Activated naive CD4-positive, alpha-beta T cell treated with anti-CD3 and anti-CD28 coated beads, Interleukin-2, amount 50 U/mL, for 72 hours (primary cell): ENCODE measurements at regions not wholly inside any gene's neighbourhood (a gene's known extent, or its start where the extent isn't known, plus 50 kb on each side); places are given as distances from the start of the nearest gene placed in this dataset.

Experiments
- ATAC-seq, 2 donors: fragments of 150-1000 bp; cut with Tn5 transposase; 2 replicates each; pipeline ENCODE4 v1.10.0; 2021; ENCODE audit warnings: mild to moderate bottlenecking in 2 of 2, moderate library complexity in 2 of 2
- DNase-seq, 2 donors: peaks; one replicate each; pipeline ENCODE4 v3.0.0; 2021 to 2022; ENCODE audit warnings: low spot score in 2 of 2
- H3K27ac Mint-ChIP-seq, 2 donors: one replicate each; pipeline ENCODE4 v1.8.0; 2022; ENCODE audit warnings: mild to moderate bottlenecking in 2 of 2, mixed read lengths in 2 of 2
- H3K36me3 Mint-ChIP-seq, 2 donors: one replicate each; pipeline ENCODE4 v1.8.0; 2022; ENCODE audit warnings: mixed read lengths in 2 of 2
- H3K9me3 Mint-ChIP-seq, 2 donors: one replicate each; pipeline ENCODE4 v1.8.0; 2022; ENCODE audit warnings: mixed read lengths in 2 of 2

DNA sequence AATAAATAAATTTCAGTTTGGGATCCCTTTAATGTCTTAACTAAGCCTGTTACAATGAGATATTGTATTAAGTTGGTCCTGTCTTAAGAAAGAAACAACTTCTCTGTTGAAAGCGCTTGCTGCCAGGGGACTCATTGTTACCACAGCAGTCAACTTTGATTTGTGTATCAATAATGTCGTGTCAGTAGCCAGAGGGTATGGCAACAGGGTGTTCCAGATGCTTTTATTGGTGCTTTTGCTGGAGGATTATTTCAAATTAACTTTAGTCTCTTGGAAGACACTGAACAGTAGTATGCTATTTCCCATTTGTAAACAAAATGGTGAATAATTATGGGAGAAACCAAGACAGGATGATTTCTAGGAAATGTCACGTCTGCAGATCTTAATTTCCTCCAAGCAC lies 91.9 kb upstream of the TSHZ2 start:
- no peak for DNase-seq

DNA sequence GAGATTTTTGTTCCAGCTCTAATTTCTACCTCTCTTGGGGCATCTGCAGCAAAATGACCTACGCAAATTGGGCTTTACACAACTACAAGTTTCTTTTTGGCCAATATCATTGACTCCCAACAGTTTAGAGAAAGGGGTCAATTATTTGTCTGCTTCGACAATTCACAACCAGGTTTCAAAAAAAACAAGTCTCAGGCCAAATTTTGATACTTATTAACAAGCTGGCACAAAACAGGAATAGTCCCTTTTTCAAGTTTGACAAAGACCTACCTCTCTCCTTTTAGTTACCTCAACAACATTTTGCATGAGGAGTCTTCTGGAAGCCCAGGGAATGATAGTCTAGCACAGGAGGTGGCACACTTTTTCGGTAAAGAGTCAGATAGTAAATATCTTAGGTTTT lies 97.9 kb upstream of the TSHZ2 start:
- ATAC-seq = no peak
- DNase-seq = no peak
- peaks cover 0 to 3% of the 10 kb centered on the region in 2 donors for H3K9me3 Mint-ChIP-seq
- H3K36me3 Mint-ChIP-seq = peaks cover 0 to 8% of the 10 kb centered on the region in 2 donors
- no peak overlapping the region for H3K27ac Mint-ChIP-seq

More for the DNA sequence above, 91.9 kb upstream of the TSHZ2 start:
- peaks cover 0 to 13% of the 10 kb centered on the region in 2 donors for H3K9me3 Mint-ChIP-seq
- H3K36me3 Mint-ChIP-seq = peaks cover 0 to 7% of the 10 kb centered on the region in 2 donors
- ATAC-seq = no peak
- no peak overlapping the region for H3K27ac Mint-ChIP-seq

DNA sequence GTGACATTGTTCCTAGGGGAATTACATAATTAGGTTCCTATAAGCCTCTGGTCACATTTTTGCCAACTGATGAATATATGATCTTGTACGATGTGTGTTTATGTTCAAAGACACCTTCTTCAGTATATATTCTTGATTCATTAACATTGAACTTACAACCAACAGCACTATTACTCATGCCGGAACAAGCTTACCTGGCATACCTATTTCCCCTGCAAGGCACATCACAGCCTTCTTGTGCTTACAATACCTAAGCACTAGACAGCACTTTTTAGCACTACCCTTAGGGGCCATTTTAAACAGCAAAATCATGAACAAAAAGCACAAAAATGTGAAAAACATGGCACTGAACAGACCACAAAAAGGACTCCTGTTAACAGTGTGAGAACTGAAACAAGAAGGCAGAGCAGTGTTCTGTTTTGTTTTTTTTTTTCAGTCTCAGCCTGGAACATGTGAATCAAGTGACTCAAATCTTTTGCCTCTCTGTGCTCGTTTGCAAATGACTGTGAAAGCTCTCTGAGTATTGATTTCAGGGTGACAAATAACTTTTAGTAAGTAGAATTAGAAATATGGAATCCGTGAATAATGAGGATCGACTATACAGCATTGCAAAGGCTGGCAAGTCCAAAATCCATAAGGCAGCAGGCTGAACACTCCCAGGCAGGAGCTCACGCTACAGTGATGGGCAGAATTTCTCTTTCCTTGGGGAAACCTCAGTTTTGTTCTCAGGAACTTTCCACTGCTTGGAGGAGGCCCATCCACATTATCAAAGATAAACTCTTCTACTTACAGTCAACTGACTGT lies 102.3 kb upstream of the TSHZ2 start:
- DNase-seq (peak in 1 of 2 donors; percentile 13), ATAC-seq (peak; percentile 72 to 96)
- H3K27ac Mint-ChIP-seq = peak overlapping the region in 1 of 2 donors; percentile 42
- peaks cover 4 to 6% of the 10 kb centered on the region in 2 donors for H3K9me3 Mint-ChIP-seq
- peaks cover 0 to 11% of the 10 kb centered on the region in 2 donors for H3K36me3 Mint-ChIP-seq

DNA sequence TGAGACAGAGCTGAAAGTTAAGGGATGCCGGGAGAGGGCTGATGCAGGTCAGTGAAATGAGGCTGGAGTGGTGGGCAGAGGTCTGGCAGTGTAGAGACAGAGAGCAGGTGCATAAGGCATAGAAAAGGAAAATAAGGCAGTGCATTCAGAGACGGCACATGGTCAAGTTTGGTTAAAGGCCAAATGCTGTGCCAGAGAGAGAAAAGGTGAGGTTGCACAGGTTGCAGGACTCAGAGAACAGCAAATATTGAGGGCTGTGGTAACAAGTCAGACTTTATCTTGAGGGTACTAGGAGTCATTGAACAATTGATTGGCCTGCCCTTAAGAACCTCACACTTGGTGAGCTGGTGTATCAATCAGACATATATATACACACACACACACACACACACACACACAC lies 102.9 kb upstream of the TSHZ2 start:
- ATAC-seq (peak in 1 of 2 donors; percentile 6), DNase-seq (no peak)
- Mint-ChIP-seq H3K36me3 (peaks cover 0 to 11% of the 10 kb centered on the region in 2 donors), H3K27ac (no peak overlapping the region), H3K9me3 (peaks cover 4 to 6% of the 10 kb centered on the region in 2 donors)

DNA sequence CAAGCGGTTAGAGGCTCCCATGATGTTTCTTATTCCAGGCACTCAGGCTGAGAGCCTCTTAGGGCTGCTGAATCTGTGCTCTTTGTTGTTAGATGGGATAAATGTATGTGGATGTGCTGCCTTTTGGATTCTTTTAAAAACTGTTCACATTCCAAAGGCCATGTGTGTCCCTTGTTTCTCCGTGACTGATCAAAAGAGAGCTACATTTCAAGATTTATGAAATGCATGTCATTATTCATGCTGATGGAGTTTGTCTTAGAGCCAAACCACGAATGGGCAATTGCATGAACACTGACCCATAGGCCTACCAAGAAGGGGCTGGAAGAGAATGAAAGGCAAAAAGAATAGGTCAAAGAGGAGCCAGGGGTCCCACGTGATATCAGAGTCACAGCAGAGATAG lies 104.9 kb upstream of the TSHZ2 start:
- peaks cover 7 to 12% of the 10 kb centered on the region in 2 donors for H3K9me3 Mint-ChIP-seq
- peaks cover 0 to 17% of the 10 kb centered on the region in 2 donors for H3K36me3 Mint-ChIP-seq
- H3K27ac Mint-ChIP-seq = no peak overlapping the region
- no peak for ATAC-seq
- no peak for DNase-seq

DNA sequence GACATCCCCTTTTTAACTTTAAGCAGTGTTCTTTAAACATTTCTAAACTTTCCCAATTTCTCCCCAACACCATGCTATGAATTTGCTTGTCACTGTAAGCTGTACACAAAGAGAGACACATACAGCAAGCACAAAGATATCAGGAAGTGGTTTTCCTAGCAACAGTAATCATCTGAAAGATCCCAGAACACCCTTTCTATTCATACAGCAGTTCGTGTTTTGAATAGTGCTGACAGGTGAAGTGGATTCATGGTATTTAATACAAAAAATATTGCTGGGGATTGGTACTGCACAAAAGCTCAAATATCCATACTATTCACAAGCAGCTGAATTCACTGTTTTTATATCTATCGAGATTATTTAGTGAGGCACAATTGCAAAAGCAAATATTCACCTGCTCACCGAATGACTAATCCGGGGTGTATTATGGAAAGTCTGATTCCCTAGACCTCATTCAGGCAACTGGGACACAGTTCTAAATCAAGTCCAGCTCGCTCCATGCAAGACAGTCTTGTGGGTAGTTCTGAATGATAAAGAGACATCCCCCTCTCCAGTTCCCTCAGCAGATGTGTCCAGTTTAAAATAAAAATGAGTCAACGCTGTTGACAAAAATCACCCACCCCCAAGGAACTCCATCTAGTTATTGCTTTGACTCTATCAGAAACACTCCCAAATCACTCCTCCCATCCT lies 107.1 kb upstream of the TSHZ2 start:
- Mint-ChIP-seq H3K9me3 (peaks cover 7 to 12% of the 10 kb centered on the region in 2 donors), H3K27ac (no peak overlapping the region), H3K36me3 (peaks cover 0 to 11% of the 10 kb centered on the region in 2 donors)
- ATAC-seq = peak in 1 of 2 donors; percentile 31
- no peak for DNase-seq

DNA sequence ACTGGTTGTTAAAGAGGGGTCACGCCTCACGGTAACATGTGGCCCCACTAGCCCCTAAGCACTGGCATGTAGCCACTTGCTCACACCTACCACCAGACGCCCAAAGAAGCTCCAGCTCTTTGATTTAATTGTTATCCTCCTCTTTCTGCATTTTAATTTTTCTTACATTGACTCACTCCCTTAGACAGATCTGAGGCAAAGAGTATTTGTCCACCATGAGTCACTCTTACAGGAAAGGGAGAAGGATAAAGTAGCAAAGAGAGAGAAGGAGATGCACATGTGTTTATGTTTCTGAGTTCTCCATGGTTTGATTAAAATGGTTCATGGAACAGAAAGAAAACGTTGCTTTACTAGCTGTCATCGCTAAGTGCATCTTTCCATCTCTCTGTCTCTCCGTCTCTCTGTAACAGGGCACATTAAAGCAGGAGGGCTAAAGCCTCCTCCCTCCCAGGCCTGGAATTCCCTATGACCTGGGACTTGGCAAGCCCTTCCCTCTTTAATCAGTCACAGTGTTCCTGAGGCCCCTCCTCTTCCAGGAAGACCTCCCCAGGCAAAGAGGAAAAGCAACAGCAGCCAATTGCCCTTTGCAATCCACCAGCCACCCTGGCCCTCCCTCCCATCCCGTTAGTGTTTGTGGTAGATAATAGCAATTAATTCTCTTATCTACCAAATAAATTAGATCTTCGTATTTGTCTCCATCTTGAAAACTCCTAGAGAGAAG lies 112.8 kb upstream of the TSHZ2 start:
- ATAC-seq = peak; percentile 5 to 88
- H3K36me3 Mint-ChIP-seq = peaks cover 0 to 15% of the 10 kb centered on the region in 2 donors

DNA sequence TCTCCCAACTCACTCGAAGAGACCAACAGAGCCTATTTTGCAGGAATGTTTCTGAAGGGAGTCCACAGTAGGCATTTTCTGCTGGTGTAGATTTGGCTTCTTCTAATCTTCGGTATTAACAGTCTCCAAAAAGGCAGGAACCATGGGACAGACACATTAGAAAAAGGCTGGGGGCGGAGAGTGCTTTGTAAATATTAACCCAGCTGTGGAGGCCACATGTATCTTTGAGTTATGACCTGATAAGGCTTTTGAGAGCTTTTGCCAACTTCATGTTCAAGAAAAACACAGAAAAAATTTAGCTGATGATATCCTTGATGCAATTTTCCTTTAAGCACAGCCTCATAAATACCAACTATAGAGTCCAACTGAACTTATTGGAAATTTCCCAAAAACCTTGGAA lies 119.4 kb upstream of the TSHZ2 start:
- Mint-ChIP-seq H3K36me3 (peaks cover 0 to 9% of the 10 kb centered on the region in 2 donors), H3K9me3 (peaks cover 0 to 15% of the 10 kb centered on the region in 2 donors), H3K27ac (no peak overlapping the region)
- DNase-seq (no peak), ATAC-seq (no peak)

More for the DNA sequence above, 112.8 kb upstream of the TSHZ2 start:
- Mint-ChIP-seq H3K27ac (no peak overlapping the region), H3K9me3 (peaks cover 3 to 11% of the 10 kb centered on the region in 2 donors)
- no peak for DNase-seq

DNA sequence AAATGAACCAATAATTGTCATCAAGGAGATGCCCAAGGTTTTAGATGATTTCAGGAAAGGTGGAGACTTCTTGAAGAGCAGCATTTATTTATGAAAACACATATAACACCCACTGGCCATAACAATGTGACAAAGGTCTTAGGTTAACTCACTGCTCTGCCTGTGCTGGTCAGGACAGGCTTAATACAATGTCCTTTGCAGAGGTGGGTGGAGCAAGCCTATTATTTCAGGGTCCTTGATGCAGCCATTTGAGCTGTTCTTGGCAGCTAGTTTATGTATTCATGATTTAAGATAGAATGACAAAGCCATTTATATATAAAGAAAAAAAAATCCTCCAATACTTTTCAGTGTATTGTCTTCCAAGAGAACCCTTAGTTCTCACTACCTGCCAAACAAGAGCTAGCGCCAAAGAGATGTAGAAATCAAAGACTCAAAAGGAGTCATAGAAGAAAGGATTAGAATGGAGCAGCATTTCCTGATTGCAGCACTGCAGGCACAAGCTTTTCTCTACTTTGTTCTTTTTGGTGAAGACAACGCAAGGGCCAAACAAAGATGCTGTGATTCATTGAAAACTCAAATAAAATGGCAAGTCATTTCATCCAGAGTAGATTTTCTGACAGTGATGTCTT lies 124.3 kb upstream of the TSHZ2 start:
- peaks cover 0 to 10% of the 10 kb centered on the region in 2 donors for H3K9me3 Mint-ChIP-seq
- no peaks in the 10 kb centered on the region for H3K36me3 Mint-ChIP-seq
- no peak for ATAC-seq
- no peak overlapping the region for H3K27ac Mint-ChIP-seq
- no peak for DNase-seq

DNA sequence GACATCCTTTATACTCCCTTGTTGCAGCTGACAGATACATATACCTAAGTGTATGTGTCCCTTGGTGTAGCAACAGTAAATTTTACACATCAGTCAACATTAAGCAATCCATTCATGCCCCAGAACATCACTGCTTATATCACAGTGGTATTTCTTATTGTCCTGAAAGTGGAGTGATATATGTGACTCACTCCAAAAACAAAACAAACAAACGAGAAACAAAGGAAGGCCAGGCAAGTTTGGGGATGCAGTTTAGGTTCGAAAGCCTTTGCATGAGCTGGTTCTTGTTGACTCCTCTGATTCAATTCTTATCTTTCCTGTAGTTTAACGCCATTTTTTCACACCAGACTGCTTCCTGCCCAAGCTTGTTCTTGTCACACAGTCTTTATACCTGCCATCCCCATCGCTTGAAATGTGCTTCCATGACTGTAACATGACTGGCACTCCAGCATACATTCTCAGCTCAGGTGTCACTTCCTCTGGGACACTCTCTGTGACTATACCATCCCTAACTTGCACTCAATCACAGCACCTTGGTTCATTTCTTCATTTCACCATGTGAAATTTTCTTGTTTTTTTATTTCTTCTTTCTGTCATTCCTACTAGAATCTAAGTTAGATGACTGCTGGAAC lies 125.0 kb upstream of the TSHZ2 start:
- H3K36me3 Mint-ChIP-seq = no peaks in the 10 kb centered on the region

DNA sequence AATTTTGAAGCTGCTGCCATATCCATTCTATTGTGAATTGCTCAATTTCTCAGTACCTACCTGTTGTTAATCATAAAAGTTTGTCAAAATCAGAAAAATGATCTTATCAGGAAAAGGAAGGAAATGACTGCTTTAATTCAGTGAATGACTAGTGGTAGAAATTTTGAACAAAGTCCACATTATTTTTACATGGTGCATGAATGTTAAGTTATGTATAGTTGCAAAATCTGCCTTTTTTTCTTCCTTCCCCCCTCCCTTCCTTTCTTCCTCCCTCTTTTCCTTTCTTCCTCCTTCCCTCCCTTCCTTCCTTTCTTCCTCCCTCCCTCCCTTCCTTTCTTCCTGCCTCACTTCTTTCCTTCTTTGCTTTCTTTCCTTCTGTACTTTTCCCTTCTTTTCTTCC lies 127.1 kb upstream of the TSHZ2 start:
- no peaks in the 10 kb centered on the region for H3K9me3 Mint-ChIP-seq
- H3K27ac Mint-ChIP-seq = no peak overlapping the region
- DNase-seq (no peak), ATAC-seq (no peak)
- no peaks in the 10 kb centered on the region for H3K36me3 Mint-ChIP-seq

More for the DNA sequence above, 125.0 kb upstream of the TSHZ2 start:
- ATAC-seq = no peak
- H3K27ac Mint-ChIP-seq = no peak overlapping the region
- no peak for DNase-seq
- H3K9me3 Mint-ChIP-seq = peaks cover 0 to 10% of the 10 kb centered on the region in 2 donors

DNA sequence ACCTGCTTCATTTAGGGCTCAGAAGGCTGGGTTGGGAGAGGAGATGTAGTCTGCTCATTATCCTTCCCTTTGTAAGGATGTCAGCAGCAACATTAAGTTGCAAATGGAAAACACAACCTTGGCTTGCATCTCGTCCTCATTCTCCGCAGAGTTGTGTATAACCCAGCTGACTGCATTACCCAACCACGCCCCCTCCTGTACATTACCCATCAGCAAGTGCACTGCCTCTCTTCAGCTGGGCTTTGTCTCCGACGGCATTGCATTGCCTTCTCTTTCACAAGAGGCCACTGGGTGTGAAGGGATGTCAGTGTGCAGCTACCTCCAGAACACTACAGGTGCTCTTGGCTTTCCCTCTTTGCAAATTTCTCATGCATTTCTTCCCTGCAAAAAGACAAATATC lies 128.7 kb upstream of the TSHZ2 start:
- no peak for ATAC-seq
- H3K36me3 Mint-ChIP-seq = no peaks in the 10 kb centered on the region
- no peak overlapping the region for H3K27ac Mint-ChIP-seq
- no peak for DNase-seq
- no peaks in the 10 kb centered on the region for H3K9me3 Mint-ChIP-seq

DNA sequence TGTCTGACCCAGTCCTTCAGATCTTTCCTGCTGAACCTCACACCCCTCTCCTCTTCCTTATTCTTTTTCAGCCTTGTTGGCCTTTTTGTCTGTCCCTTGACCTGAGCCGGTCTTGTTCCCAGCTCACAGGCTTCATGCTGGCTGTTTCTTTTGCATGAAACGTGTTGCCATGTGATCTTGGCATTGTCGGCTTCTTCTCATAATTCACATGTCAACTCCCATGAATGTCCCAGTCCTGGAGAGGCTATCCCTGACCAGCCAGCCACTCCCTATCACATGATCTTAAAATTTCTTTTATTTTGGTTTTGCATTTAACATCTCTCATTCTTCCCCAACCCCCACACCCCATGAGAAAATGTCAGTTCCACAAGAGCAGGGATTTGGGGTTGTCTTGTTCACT lies 131.2 kb upstream of the TSHZ2 start:
- DNase-seq (no peak), ATAC-seq (no peak)
- peaks cover 0 to 4% of the 10 kb centered on the region in 2 donors for H3K9me3 Mint-ChIP-seq
- H3K27ac Mint-ChIP-seq = peak overlapping the region in 1 of 2 donors; percentile 66
- H3K36me3 Mint-ChIP-seq = no peaks in the 10 kb centered on the region

DNA sequence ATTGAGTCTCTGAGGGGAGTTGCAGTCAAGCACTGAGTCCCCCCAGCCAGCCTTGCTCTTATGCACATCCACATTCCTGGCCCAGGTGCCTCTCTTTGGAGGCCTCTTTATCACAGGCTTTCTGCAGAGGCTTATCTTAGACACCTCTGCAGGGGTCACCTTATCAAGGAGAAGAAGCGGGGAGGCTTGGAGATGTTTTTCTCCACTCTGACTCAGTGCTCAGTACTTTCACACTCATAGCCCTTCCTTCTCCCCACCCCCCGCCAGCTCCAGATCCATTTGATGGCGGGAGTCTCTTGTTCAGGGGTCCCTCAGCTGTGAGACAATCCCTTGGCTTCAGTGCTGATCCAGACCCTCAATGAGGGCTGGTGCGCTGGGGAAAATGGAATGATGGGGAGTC lies 132.1 kb upstream of the TSHZ2 start:
- no peak for DNase-seq
- peaks cover 0 to 4% of the 10 kb centered on the region in 2 donors for H3K9me3 Mint-ChIP-seq
- ATAC-seq = no peak

DNA sequence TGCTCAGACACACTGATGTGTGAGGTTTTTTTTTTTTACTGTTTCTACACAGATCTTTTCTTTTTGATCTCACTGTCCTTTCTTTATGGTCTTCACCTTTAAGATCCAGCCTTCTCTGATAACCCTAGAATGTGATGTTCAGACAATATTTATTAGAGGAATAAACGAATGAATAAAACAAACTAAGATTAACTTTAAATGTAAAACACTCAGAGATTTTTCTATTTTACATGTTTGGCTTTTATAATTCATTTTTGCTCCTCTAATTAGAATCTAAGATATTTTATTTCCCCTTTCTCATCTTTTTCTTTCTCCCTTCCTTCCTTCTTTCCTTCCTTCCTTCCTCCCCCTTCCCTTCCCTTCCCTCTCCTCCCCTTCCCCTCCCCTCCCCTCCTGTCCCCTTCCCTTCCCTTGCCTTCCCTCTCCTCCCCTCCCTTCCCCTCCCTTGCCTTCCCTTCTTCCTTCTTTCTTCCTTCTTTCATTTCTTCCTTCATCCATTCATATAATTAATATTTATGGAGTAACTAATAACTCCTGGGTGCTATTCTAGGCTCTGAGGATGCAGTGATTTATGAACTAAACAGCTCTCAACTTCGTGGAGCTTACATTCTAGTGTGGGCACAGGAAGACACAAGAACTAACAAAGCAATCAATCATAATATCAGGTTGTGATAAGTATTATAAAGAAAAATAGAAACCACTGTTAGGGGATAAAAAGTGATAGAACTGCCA lies 133.5 kb upstream of the TSHZ2 start:
- ATAC-seq (no peak), DNase-seq (no peak)
- H3K36me3 Mint-ChIP-seq = no peaks in the 10 kb centered on the region
- no peak overlapping the region for H3K27ac Mint-ChIP-seq
- H3K9me3 Mint-ChIP-seq = peaks cover 0 to 4% of the 10 kb centered on the region in 2 donors

More for the DNA sequence above, 132.1 kb upstream of the TSHZ2 start:
- Mint-ChIP-seq H3K27ac (no peak overlapping the region), H3K36me3 (no peaks in the 10 kb centered on the region)
